Panc1 (cell line): ENCODE measurements at regions not wholly inside any gene's neighbourhood (a gene's known extent, or its start where the extent isn't known, plus 50 kb on each side); places are given as distances from the start of the nearest gene placed in this dataset.

Source experiments
- ATAC-seq: fragments of 200-7000 bp; cut with Tn5 transposase; 2 replicates; pipeline ENCODE4 v1.9.1; 2020; ENCODE audit warnings: mild to moderate bottlenecking, moderate library complexity
- BruUV-seq: library from RNA; stranded (reverse); fragments of 400-500 nt; replicated peaks from 2 replicates; lab custom pipeline; 2021; lab: Mats Ljungman, UMichigan
- CTCF ChIA-PET: fragments of 300-600 bp; sonication (Branson Sonifier 250); formaldehyde crosslinking; loops from one replicate; lab custom pipeline; 2022; ENCODE audit warnings: antibody characterized with exemption; lab: Charles Lee
- POLR2A ChIA-PET: fragments of 300-600 bp; sonication (Branson Sonifier 250); formaldehyde crosslinking; loops from one replicate; lab custom pipeline; 2022; ENCODE audit warnings: antibody characterized with exemption; lab: Charles Lee
- DNase-seq: peaks from one replicate; pipeline ENCODE4 v3.0.0-alpha.2; 2010; ENCODE audit warnings: low read depth, low spot score
- H3K27ac ChIP-seq: 2 replicates; pipeline ENCODE4 v1.5.1; 2011; ENCODE audit warnings: mild to moderate bottlenecking, low read length, inconsistent platforms
- H3K27me3 ChIP-seq: fragments of 200-500 bp; sonication (Bioruptor generic); 2 replicates; pipeline ENCODE4 v1.6.0; 2014; ENCODE audit warnings: low read length, inconsistent platforms; ENCODE audit not compliant: control insufficient read depth, insufficient read depth
- H3K36me3 ChIP-seq: fragments of 200-500 bp; sonication (Bioruptor generic); 2 replicates; pipeline ENCODE4 v1.5.1; 2014; ENCODE audit warnings: inconsistent platforms, mild to moderate bottlenecking, low read length, moderate library complexity; ENCODE audit not compliant: control insufficient read depth, insufficient read depth
- H3K4me1 ChIP-seq: 2 replicates; pipeline ENCODE4 v1.5.1; 2011; ENCODE audit warnings: inconsistent platforms, mild to moderate bottlenecking, low read length, moderate library complexity; ENCODE audit not compliant: control insufficient read depth, insufficient read depth
- H3K4me3 ChIP-seq, 2 experiments: 2 replicates each; pipeline ENCODE4 v1.5.1; 2011 to 2012; ENCODE audit warnings: low read depth in 2 of 2, low read length in 2 of 2, mild to moderate bottlenecking in 2 of 2, inconsistent platforms in 1 of 2, moderate library complexity in 1 of 2
- H3K9me3 ChIP-seq: fragments of 200-500 bp; sonication (Bioruptor generic); 2 replicates; pipeline ENCODE4 v1.5.1; 2014; ENCODE audit warnings: low read depth, mild to moderate bottlenecking, inconsistent platforms, low read length, moderate library complexity; ENCODE audit not compliant: control insufficient read depth, insufficient read depth
- CTCF ChIP-seq: fragments of 450-650 bp; IDR thresholded peaks from 2 replicates; pipeline ENCODE4 v1.5.1; 2017; ENCODE audit warnings: mild to moderate bottlenecking
- POLR2AphosphoS5 ChIP-seq: IDR thresholded peaks from 2 replicates; pipeline ENCODE4 v1.6.1; 2012; ENCODE audit warnings: mild to moderate bottlenecking, low read depth, low read length, moderate library complexity
- REST ChIP-seq, 2 experiments: IDR thresholded peaks; 2 replicates each; pipeline ENCODE4 v1.6.1; 2011 to 2012; ENCODE audit warnings: low read depth in 2 of 2, control low read depth in 1 of 2, low read length in 1 of 2, mild to moderate bottlenecking in 1 of 2, moderate library complexity in 1 of 2; ENCODE audit not compliant: insufficient read depth in 1 of 2
- SIN3A ChIP-seq: IDR thresholded peaks from 2 replicates; pipeline ENCODE4 v1.6.1; 2012; ENCODE audit warnings: low read depth, mild to moderate bottlenecking, low read length, moderate library complexity, borderline replicate concordance; ENCODE audit not compliant: insufficient read depth
- TCF7L2 ChIP-seq: IDR thresholded peaks from 2 replicates; pipeline ENCODE4 v1.6.1; 2011; ENCODE audit warnings: mild to moderate bottlenecking, low read depth, low read length, inconsistent platforms
- in situ Hi-C: cut with HindIII; loops from 2 replicates; pipeline ENCODE4 v1.10.0; 2016; ENCODE audit warnings: low sequenced_read_pairs, low pct_unique_long_range_greater_than_20kb
- intact Hi-C: fragments of 100-400 bp; cut with micrococcal nuclease; formaldehyde crosslinking; loops from one replicate; pipeline ENCODE4 v1.10.0; 2022; ENCODE audit not compliant: unreplicated experiment

GRCh38 chr7:35399840-35400239 lies 145.9 kb upstream of the TBX20 start:
- ATAC-seq, result no peak
- peaks cover 9% of the 10 kb centered on the region for H3K27me3 ChIP-seq
- CTCF ChIA-PET, result no interaction called here
- POLR2A ChIA-PET, result no interaction called here
- no peaks in the 10 kb centered on the region for H3K36me3 ChIP-seq
- no peak overlapping the region for H3K4me3 ChIP-seq
- H3K27ac ChIP-seq, result no peak overlapping the region
- no TSS peak for BruUV-seq
- intact Hi-C loops (no loop called here), in situ Hi-C loops (no loop called here)
- TF ChIP-seq SIN3A, result no peak
- H3K9me3 ChIP-seq, result no peaks in the 10 kb centered on the region
- no peak for DNase-seq
- no peaks in the 10 kb centered on the region for H3K4me1 ChIP-seq

- BruUV-seq, result no TSS peak
- in situ Hi-C loops (no loop called here), intact Hi-C loops (no loop called here)
- Histone ChIP-seq H3K4me3 (no peak overlapping the region), H3K27me3 (peaks cover 11% of the 10 kb centered on the region), H3K36me3 (no peaks in the 10 kb centered on the region), H3K9me3 (no peaks in the 10 kb centered on the region), H3K27ac (no peak overlapping the region), H3K4me1 (no peaks in the 10 kb centered on the region)
- TF ChIP-seq TCF7L2, result no peak
- CTCF ChIA-PET, result no interaction called here
- POLR2A ChIA-PET, result no interaction called here
- DNase-seq, result no peak
- ATAC-seq, result no peak
These were observed 145.3 kb upstream of the TBX20 start for GRCh38 chr7:35399216-35399615.

- H3K9me3 ChIP-seq, result no peaks in the 10 kb centered on the region
- DNase-seq, result no peak
- BruUV-seq, result no TSS peak
- in situ Hi-C loops (no loop called here), intact Hi-C loops (no loop called here)
- ATAC-seq, result no peak
- TF ChIP-seq CTCF (no peak), REST (IDR thresholded peaks at IDR 0.05; ENCODE audit: insufficient read depth in 1 of 2, low read depth in 2 of 2, low read length in 1 of 2) (no peak), POLR2AphosphoS5 (no peak), SIN3A (no peak), TCF7L2 (no peak)
- ChIA-PET CTCF (no interaction called here), POLR2A (no interaction called here)
- no peak overlapping the region for H3K4me3 ChIP-seq
- H3K27ac ChIP-seq, result no peak overlapping the region
- peaks cover 11% of the 10 kb centered on the region for H3K27me3 ChIP-seq
- H3K4me1 ChIP-seq, result no peaks in the 10 kb centered on the region
- no peaks in the 10 kb centered on the region for H3K36me3 ChIP-seq
These were observed 144.6 kb upstream of the TBX20 start for GRCh38 chr7:35398518-35398917.
